Right lung (tissue), 2 donors: ENCODE measurements at regions not wholly inside any gene's neighbourhood (a gene's known extent, or its start where the extent isn't known, plus 50 kb on each side); places are given as distances from the start of the nearest gene placed in this dataset.
"Not testable (repeated sequence)": the region's sequence is repeated elsewhere in the genome, so short reads cannot be mapped to it uniquely, and the experiment has no call there.

Experiments used
- DNase-seq, 2 donors: peaks; one replicate each; pipeline ENCODE4 v3.0.0-alpha.2; 2013

DNA sequence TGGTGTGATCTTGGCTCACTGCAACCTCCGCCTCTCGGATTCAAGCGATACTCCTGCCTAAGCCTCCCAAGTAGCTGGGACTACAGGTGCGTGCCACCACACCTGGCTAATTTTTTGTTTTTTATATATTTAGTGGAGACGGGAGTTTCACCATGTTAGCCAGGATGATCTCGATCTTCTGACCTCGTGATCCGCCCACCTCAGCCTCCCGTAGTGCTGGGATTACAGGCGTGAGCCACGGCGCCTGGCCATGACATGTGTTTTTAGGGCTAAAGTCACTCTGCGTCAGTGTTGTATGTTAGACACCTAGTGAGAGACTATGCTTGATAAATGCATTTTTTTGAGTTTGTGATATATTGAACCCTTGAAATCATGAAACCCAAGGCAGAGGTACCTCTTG lies 674.6 kb upstream of the CTNND2 start:
- DNase-seq: not testable (repeated sequence)

GRCh38 chr5:12576953-12577352 lies 672.7 kb upstream of the CTNND2 start:
- DNase-seq: not testable (repeated sequence)

- DNase-seq: not testable (repeated sequence)
Observed at GRCh38 chr5:12574298-12575093, 670.2 kb upstream of the CTNND2 start.

DNA sequence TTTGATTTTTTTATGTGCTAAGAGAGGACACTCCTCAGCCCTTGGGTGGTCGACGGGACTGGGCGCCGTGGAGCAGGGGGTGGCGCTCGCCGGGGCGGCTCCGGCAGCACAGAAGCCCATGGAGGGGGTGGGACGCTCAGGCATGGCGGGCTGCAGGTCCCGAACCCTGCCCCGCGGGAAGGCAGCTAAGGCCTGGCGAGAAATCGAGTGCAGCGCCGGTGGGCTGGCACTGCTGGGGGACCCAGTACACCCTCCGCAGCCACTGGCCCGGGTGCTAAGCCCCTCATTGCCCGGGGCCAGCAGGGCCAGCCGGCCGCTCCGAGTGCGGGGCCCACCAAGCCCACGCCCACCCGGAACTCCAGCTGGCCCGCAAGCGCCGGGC lies 669.7 kb upstream of the CTNND2 start:
- not testable (repeated sequence) for DNase-seq

- DNase-seq: no peak
Observed at GRCh38 chr5:12570688-12571087, 666.4 kb upstream of the CTNND2 start.

DNA sequence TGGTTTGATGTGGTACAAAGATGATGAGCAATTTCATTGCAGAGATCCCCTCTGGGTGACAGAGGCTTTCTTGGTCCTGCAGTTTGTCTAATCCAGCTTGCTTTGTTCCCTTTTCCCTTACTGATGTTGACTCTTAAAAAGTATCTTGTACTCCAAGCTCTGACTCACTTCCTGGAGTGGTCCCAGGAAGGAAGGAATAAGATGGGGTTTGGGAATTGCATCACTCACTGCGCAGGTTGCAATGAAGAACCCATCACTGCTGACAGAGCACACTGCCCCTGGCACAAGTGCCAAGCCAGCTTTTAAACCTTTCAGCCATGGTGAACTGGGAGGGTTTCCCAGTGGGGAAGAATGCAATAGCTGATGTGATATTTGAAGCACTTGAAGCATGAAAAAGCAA lies 662.2 kb upstream of the CTNND2 start:
- DNase-seq: no peak

DNA sequence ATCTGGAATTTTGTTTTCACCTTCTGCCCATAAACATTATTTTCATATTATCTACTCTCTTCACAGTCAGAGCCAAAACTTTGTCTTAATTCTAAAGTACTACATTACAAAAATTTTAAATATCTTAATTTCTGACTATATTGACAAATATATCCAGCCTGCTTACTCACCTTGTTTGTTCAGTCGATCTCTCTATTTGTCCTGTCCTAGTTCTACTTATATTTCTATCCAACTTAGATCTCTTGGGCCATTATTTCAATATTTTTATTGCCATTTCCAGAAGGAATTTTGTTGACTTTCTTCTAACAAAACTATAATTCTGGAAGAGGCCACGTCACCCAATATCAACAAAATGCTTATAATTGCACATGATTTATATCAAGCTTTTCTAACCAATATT lies 652.8 kb upstream of the CTNND2 start:
- no peak for DNase-seq

DNA sequence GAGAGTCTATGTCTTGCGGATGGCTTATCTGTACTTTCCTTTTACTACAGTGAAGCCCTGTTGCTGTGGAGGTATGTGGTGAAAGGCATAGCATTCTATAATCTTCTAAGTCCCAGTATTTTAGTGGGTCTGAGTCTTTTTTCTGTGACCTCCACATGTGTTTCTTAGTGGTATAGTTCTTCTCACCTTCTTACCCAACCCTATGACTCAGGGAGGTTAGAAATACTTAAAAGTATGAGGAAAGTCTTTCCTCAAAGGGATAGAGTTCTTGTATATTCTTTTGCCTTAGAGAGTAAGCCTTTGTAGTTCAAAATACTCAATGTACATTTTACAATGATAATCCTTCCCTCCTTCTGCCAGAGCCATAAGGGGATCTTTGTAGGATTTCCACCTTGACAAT lies 621.9 kb upstream of the CTNND2 start:
- no peak for DNase-seq

GRCh38 chr5:12522116-12522515 lies 617.9 kb upstream of the CTNND2 start:
- no peak for DNase-seq

GRCh38 chr5:12504983-12505382 lies 600.7 kb upstream of the CTNND2 start:
- not testable (repeated sequence) for DNase-seq

DNA sequence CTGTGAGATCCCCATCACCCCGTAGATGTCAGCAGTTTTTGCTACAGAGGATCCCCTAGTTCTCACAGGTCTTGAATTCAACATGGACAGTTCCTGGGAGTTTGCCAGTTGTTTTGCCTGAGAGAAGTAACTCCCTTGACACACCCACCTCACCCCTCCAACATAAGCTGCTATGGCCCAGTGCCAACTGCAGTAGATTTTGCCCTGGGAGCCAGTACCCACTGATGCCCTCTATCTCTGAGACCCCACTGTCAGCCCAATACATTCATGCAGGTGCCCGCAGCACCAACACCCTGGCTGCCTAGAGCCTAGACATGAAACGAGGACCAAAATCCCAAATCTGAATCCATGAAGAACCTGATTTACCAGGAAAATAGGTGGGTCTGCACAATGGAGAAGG lies 583.9 kb upstream of the CTNND2 start:
- no peak for DNase-seq

DNA sequence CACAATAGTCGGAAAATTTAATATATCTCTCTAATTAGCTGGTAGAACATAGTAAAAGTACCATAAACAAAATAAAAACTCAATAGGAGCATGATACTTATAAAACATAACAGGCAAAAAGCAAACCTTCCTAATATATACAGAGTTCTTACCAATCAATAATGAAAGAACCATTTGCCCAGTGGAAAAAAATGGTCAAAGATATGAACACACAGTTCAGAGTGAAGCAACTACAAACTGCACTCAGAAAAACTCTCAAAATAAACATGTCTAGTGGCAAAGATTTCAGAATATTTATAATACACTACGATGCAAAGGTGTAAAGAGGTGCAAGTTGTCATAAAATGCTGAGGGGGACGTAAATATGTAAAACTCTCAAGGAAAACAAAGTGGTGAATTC lies 576.2 kb upstream of the CTNND2 start:
- no peak for DNase-seq

GRCh38 chr5:12477554-12477953 lies 573.3 kb upstream of the CTNND2 start:
- DNase-seq: no peak

DNA sequence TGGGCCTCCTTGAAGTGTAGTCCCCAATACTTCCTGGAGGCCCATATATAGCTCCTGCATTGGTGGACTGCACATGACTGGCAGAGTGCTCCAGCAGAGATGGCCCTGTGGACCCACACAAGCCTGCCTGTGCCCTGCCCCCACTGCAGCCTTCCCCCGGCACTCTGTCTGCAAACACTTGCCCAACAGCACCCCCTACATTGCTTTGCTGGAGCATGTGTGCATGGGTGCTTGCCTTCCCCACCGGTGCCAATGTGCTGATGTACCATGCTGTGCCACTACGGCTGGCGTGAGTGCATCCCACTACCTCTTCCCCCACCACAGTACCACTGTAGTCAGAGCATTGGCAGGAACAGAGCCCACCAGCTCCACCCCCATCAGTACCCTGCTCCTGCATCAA lies 563.6 kb upstream of the CTNND2 start:
- no peak for DNase-seq

DNA sequence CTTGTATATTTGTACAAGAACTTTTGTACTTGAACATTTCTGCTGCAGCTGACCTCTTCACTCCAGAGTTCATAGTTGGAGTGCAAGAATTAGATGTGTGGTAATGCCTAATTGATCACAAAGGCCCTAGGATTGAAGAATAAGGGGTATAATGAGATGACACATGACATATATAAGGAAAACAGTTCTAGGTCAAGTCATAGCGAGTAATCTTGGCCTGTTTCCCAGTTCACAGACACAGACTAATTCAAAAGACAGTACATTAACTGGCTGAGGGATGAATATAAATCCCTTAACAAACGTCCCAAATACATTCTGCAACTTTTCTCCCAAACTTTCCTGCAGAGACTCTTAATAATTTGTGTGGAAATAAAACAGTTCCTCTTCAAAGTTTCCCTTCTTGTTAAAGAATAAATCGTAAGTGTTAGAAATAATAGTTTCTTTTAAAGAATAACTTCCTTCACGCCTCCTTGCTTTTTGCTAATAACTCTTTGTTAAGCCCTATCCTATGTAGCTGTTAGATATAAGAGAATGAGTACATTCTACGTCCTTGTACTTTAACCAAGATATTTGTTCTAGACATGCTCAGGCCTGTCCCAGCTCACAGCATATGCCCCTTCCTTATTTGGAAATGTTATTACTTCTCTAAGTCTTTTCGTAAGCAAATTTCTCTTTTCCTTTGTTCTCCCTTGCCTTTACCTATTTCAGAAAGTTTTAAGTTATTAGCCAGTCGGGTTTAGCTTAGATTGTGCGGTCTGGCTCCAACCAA lies 556.4 kb upstream of the CTNND2 start:
- no peak for DNase-seq

DNA sequence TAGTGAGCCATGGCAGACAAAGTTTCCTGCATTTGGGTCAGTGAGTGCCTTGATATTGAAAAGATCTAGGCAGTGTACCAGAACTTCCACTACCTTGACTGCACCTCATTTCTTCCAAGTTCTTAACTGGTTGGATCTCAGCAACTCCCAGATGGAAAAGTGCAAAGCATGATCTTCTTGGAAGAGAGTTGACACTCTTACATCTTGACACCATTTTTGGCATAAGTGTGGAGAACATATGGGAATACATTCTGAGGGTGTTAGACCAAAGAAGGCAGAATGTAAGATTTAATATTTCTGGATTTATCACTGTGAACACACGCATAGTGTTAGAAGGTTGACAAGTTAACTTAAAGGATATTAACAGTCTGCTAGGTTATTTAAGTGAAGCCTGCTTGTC lies 555.1 kb upstream of the CTNND2 start:
- DNase-seq: no peak

- no peak for DNase-seq
Observed at GRCh38 chr5:12419075-12419474, 514.8 kb upstream of the CTNND2 start.

DNA sequence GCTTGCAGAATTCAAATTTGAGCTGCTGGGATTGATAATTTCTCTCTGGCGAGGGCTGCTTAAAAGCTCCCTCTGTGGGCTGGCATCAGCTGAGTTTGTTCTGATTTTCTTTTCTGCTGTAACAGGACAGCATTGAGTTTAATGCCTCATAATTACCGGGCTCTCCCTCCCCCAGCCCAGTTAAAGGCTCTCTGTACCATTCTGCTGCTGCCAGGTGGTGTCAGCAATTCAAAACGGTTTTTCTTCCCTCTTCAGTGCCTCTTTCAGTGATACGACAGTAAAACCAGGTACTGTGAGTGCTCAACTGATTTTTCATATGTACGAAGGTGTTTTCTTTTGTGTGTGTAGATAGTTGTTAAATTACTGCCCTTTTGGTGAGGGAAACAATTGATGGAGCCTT lies 509.3 kb upstream of the CTNND2 start:
- no peak for DNase-seq

DNA sequence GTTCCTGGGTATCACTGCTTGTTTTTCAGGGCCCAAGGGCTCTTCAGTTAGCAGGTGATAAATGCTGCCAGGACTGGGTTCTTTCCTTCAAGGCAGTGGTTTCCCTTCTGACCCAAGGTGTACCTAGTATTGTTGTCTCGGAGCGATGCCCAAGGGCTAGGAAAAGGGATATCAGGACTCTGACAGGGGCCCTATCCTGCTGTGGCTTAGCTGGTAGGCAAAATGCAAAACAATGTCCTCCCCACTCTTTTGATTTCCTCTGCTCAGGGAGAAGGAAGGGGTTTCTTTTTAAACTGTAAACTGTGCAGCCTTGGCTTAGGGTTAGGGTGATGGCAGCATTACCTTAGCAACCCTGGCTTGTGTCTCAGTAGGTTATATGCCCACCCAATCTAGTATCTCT lies 508.8 kb upstream of the CTNND2 start:
- no peak for DNase-seq

GRCh38 chr5:12399868-12400267 lies 495.6 kb upstream of the CTNND2 start:
- no peak for DNase-seq

GRCh38 chr5:12392246-12392645 lies 488.0 kb upstream of the CTNND2 start:
- no peak for DNase-seq

- DNase-seq: no peak
Observed at GRCh38 chr5:12385095-12385494, 480.8 kb upstream of the CTNND2 start.

DNA sequence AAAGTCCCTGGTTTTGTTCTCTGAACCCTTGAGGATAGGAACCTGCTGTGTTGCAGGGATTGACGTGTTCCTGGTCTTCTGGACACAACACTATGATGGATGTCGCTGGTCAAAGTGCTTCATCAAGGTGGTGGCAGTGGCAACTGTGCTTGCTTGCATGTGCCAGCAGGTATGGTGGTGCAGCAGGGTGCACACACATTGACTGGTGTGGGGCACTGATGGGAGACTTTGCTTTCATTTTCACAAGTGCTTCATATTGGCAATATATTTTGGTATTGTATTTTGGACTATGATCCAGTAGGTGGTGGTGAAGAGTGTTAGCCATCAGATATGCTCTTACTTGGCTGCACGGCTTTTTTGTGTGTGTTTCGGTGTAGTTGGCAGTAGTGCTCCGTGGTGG lies 479.8 kb upstream of the CTNND2 start:
- DNase-seq: no peak

DNA sequence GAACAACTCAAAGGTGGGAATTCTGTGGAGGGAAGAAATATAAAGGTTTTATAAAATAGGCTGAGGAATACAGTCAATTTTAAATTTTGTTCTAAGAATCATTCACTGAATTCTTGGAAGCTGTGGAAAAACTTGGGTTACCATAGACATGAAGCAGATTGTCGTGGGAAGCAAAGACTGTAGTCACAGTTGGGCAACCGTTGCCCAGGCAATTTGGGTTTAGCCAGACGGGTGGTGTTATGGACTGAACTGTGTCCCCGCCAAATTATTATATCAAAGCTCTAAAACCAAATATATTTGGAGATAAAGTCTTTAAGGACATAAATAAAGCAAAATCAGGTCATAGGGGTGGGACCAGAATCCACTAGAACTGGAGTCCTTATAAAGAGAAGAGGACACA lies 463.7 kb upstream of the CTNND2 start:
- DNase-seq: no peak
